ENCODE measurements at regions not wholly inside any gene's neighbourhood (a gene's known extent, or its start where the extent isn't known, plus 50 kb on each side); places are given as distances from the start of the nearest gene placed in this dataset.
"Not testable (repeated sequence)": the region's sequence is repeated elsewhere in the genome, so short reads cannot be mapped to it uniquely, and the experiment has no call there.

DNA sequence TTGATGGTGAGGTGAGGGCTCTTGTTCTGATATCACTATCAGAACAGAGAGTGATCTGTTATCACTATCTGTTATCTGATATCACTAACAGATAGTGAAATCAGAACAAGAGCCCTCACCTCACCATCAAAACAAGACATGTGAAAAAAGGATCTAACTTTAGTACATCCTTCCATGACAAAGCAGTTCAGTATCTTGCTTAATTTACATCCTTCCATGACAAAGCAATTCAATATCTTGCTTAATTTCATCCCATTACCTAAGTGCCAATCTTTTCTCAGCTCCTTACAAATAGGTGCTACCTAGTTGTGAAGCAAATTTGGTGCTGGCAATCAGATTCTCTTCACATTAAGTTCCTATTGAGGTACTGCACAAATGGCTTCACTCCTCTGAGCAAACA is 1865.6 kb upstream of the FLRT2 start:
- DNase-seq = peak; percentile 28

GRCh38 chr14:83689265-83689664 is 1840.7 kb upstream of the FLRT2 start:
- no peak for DNase-seq

DNA sequence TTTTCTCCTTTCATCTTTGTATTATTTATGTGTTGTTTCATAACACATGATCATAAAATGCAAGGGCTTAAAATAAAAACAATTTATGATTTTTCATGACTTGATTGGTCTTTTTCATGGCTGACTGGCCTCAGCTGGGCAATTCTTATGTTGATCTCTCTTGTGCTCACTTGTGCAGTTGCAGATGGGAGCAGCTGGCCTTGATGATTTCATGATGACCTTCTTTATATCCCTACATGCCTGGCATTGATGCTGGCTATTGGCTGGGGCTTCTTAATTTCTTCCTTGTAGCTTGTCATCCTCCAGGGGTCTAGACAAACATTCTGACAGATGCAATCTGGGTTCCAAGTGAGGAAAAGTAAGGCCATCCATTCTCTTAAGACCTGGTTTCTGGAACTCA is 1832.8 kb upstream of the FLRT2 start:
- no peak for DNase-seq

DNA sequence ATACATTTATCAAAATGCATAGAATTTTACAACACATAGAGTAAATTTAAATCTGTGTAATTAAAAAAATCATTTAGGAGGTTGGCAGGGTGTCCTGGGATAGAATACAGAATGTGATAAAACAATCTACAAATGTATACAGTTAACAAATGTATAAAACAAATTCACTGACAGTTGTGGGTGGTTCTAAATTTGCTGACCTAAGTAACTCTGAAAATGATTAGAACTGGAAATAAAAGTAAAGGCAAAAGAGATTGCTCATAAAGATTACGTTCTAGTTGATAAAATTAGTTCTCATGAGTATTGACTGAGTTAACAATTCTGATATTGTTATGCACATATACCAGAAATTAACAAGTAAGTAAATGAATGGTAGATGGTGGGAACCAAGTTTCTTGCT is 1827.3 kb upstream of the FLRT2 start:
- no peak for DNase-seq

DNA sequence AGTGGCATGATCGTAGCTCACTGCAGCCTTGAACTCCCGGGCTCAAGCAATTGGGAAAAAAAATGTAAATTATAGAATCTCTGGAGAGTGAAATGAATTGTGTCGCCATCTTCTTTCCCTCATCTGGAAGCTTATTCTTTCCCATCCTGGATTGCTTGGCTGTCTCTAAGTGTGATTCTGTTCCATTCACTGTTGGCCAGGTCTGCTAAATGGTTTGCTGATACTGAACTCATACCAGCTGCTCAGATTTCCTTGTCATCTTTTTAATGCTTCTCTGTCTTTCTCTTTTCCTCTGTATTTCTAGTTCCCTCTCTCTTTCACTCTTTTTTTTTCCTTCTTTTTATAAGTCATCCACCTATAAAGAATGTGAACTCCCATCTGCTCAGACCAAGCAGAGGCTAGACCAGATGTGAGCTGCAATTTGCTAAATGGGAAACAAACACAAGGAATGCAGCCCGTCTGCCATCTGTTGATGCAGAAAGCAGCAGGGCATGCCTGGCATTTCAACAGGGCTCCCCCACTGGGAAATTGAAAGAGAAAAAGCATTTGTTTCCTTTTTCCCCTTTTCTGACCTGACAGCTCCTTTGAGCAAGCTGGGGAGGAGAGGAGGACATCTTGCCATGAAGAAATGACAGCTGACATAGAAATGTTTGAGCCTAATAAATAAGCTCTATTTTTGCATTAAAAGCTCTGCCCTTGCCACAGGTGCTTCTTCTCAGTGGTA is 1823.6 kb upstream of the FLRT2 start:
- no peak for DNase-seq

DNA sequence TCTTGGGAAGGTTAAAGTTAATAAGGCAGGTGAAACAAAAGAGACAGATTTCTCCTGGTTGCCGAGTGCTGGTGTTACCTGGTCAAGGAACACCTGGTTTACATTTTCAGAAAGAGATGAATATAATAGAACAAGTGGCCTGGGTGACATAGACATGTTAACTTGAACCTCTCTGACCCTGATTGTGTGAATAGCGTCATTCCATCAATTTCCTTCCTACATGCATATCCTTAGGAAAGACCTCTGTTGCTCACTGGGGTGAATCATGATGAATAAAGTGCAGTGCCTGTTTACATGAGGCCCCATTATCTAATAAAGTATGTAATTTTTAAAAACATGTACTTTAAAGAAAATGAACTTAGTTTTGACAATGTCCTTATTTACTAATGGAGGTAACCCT is 1822.9 kb upstream of the FLRT2 start:
- DNase-seq = no peak

DNA sequence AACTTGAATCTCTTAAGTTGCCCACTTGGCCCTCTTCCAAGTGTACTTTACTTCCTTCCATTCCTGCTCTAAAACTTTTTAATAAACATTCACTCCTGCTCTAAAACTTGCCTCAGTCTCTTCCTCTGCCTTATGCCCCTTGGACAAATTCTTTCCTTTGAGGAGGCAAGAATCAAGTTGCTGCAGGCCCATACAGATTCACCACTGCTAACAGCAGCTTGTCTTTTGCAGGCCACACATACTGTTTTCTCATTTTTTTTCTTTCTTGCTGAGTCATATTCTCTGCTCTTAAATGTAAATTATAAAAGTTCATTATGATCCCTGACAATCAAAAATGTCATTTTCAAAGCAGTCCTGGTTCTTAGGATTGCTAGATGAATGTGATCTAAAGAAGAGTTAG is 1820.8 kb upstream of the FLRT2 start:
- no peak for DNase-seq

DNA sequence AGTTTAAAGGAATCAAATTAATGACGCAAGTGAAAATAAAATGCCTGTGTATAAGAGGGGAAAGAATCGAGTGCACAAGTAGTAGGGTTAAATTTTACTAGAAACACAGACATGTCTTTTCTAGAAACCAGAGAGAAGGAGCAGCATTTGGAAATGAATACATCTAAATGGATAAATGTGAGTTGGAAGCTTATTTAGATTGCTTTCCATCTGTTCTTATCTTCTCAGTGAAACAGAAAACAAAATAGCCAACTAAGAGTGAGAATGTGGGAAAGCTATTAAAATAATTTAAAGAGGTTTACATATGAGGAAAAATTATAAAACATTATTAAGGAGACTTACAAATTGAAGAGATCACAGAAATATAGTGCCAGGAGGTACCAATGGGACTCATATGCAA is 1818.9 kb upstream of the FLRT2 start:
- no peak for DNase-seq

- no peak for DNase-seq
These were observed 1817.4 kb upstream of the FLRT2 start for GRCh38 chr14:83712418-83713129.

DNA sequence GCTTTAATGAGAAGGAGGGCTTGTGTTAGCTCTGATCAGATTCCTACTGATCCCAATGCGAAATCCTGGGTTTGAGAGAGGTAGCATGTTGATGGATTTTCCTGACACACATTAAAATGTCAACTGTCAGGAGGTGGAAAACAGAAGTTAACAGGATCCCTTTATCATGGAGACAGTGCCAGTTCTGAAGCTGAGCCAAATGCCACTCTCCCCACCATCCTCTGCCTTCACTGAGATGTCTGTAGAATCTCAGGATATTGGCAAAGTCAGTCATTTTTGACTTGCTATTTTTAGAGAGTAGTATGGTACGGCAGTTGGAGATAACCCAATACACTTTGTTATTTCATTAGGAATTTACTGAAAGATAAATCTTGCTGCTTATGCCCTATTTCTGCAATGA is 1816.2 kb upstream of the FLRT2 start:
- DNase-seq = no peak

DNA sequence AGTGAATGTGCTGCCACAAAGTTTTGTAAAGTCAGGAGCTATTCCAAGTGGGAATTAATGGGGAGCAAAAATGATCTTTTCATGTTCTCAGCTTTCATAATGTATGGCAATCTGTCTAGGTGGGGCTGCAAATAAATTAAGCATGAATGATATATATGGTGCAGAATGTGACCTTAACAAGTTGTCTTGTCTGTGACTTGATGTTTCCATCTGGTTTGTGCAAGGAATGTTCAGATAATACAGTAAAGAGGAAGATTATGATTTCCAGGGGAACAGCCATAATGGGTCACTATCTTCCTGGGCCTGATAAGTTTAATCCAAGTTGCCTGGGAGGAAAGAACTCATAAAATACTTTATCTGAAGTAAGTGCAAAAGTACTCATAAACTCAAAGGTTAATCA is 1815.8 kb upstream of the FLRT2 start:
- DNase-seq = no peak

- not testable (repeated sequence) for DNase-seq
These were observed 1810.5 kb upstream of the FLRT2 start for GRCh38 chr14:83719435-83719834.

- no peak for DNase-seq
These were observed 1796.3 kb upstream of the FLRT2 start for GRCh38 chr14:83733670-83734069.

GRCh38 chr14:83734431-83734830 is 1795.5 kb upstream of the FLRT2 start:
- no peak for DNase-seq

DNA sequence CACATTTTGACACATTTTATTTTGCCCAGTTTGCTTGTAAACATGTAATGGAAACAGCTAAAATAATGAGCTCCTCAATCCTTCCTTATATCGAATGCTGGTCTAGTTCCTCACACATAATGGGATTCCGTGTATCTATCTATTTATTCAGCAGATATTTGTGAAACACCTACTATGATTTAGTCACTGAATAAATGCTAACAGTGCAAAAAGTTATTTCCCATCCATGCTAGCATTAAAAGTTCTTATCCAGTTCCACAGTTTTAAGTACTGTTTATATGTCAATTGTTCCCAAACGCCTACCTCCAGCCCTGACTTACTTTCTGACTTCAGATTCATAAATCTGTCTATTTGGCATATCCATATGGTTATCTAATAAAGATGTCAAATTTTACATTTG is 1788.7 kb upstream of the FLRT2 start:
- DNase-seq = no peak

DNA sequence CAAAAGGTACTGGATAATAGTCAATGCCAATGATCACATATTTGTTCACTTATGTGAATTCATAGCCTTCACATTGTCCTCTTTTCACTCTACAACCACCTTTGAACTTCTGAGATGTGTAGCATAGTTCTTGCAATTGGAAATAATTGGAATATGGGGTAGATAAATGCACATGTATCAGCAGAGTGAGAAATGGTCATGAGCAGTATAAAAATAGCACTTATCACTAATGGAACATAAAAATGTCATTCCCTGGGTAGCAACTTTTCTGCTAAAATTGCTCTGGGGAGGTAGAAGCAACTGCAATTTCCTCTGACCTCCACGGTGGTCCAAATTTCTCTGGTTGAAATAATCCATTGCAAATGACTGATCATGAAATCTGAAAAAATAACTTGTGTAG is 1785.7 kb upstream of the FLRT2 start:
- no peak for DNase-seq

GRCh38 chr14:83744891-83745290 is 1785.1 kb upstream of the FLRT2 start:
- DNase-seq = no peak

DNA sequence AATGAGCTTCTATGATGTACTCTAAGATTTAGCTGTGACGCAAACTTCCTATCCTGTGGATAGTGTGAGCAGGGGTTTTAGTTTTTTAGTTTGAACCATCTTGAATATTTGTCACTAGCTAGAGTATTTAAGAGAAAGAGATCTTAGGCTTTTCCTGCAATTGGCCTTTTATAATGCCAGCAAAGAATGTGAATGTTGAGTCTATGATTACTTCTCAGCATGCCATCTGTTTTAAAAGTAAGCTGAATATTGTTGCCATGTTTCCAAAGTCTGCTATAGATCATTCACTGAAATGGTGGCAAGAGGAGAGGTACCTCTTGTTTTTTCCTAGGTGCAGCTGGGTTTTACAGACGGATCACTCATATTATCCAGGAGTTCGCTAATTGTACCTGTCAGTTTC is 1783.6 kb upstream of the FLRT2 start:
- no peak for DNase-seq

- no peak for DNase-seq
These were observed 1772.0 kb upstream of the FLRT2 start for GRCh38 chr14:83757916-83758315.

GRCh38 chr14:83764656-83765599 is 1765.0 kb upstream of the FLRT2 start:
- DNase-seq = no peak

DNA sequence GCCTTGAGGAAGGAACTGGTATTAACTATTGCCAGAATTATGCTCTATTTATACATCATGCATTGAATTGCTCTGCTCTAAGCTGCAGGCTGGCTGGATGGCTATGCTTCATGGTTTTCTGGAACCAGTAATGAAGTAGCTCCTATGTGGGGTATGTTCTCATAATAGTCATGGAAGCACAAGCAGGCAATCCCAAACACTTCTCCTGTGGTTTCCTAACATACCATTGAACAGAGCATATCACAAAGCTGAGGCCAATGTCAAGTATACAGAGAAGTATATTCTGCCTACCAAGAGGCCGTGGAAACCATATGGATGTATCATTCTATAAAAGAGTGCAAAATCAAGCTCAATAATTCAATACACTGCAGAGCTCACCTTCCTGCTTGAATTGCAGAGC is 1752.4 kb upstream of the FLRT2 start:
- no peak for DNase-seq

DNA sequence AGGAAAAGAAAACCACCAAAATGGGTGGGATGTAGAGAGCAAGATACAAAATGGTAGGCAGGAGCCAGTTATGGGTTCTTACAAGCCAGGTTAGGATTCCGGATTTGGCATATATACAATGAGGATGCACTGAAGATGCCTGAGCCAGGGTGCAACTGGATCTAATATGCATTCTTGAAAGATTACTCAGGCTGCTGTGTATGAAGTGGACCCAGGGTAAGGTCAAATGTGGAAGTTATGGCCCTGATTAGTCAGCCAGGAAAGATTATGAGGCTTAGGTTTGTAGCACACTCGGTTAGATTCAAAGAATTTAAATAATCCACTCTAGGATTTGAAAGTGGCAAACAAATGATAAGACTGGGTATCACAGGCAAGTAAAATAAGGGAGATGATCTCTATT is 1750.7 kb upstream of the FLRT2 start:
- DNase-seq = no peak

DNA sequence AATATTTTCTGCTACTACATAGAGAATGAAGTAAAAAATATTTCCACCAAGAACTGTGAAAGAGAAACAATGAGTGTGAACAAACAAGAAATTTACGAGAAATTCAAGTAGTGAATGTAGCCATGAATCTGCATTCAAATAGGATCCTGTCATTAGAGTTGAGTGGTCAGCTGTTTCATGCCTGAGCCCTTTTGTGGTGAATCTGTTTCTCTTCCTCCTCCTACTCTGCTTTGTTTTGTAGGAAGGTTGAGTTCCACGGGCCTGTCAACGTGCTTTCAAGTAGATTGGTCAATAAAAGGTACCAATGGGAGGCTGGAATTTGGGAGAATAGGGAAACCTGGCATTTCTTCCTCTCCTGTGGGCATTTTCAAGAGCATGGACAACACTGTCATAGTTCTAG is 1749.6 kb upstream of the FLRT2 start:
- DNase-seq = no peak

- no peak for DNase-seq
These were observed 1731.5 kb upstream of the FLRT2 start for GRCh38 chr14:83798421-83798820.

Data from NCI-H1436 (cell line).